ENCODE measurements at regions not wholly inside any gene's neighbourhood (a gene's known extent, or its start where the extent isn't known, plus 50 kb on each side); places are given as distances from the start of the nearest gene placed in this dataset.

- in situ Hi-C loops (cut with MboI; ENCODE audit: low sequenced_read_pairs, unreplicated experiment): no loop called here
- DNase-seq (ENCODE audit: low spot score): no peak
- no peak for TF ChIP-seq CTCF (IDR thresholded peaks at IDR 0.05; ENCODE audit: borderline replicate concordance, control extremely low read depth, extremely low read depth, insufficient read depth, missing control alignments)
Measured at GRCh38 chr1:189606795-189607476, 870.7 kb downstream of the BRINP3 start.

GRCh38 chr1:189607477-189608096 is 870.1 kb downstream of the BRINP3 start:
- in situ Hi-C loops (cut with MboI; ENCODE audit: low sequenced_read_pairs, unreplicated experiment): no loop called here
- TF ChIP-seq CTCF (IDR thresholded peaks at IDR 0.05; ENCODE audit: borderline replicate concordance, control extremely low read depth, extremely low read depth, insufficient read depth, missing control alignments): no peak

GRCh38 chr1:189609167-189609566 is 868.5 kb downstream of the BRINP3 start:
- no peak for TF ChIP-seq CTCF (IDR thresholded peaks at IDR 0.05; ENCODE audit: borderline replicate concordance, control extremely low read depth, extremely low read depth, insufficient read depth, missing control alignments)
- in situ Hi-C loops (cut with MboI; ENCODE audit: low sequenced_read_pairs, unreplicated experiment): no loop called here
- no peak for DNase-seq (ENCODE audit: low spot score)

More at GRCh38 chr1:189607477-189608096, 870.1 kb downstream of the BRINP3 start:
- DNase-seq (ENCODE audit: low spot score): no peak

GRCh38 chr1:189616893-189617292 is 860.8 kb downstream of the BRINP3 start:
- in situ Hi-C loops (cut with MboI; ENCODE audit: low sequenced_read_pairs, unreplicated experiment): no loop called here
- DNase-seq (ENCODE audit: low spot score): no peak

GRCh38 chr1:189619682-189620332 is 857.9 kb downstream of the BRINP3 start:
- in situ Hi-C loops (cut with MboI; ENCODE audit: low sequenced_read_pairs, unreplicated experiment): no loop called here
- DNase-seq (ENCODE audit: low spot score): no peak

More at GRCh38 chr1:189616893-189617292, 860.8 kb downstream of the BRINP3 start:
- TF ChIP-seq CTCF (IDR thresholded peaks at IDR 0.05; ENCODE audit: borderline replicate concordance, control extremely low read depth, extremely low read depth, insufficient read depth, missing control alignments): no peak

More at GRCh38 chr1:189619682-189620332, 857.9 kb downstream of the BRINP3 start:
- no peak for TF ChIP-seq CTCF (IDR thresholded peaks at IDR 0.05; ENCODE audit: borderline replicate concordance, control extremely low read depth, extremely low read depth, insufficient read depth, missing control alignments)

Data from GM13976 (cell line).